GM23338 (cell line): ENCODE measurements at regions not wholly inside any gene's neighbourhood (a gene's known extent, or its start where the extent isn't known, plus 50 kb on each side); places are given as distances from the start of the nearest gene placed in this dataset.

Experiments
- ATAC-seq: fragments of 200-7000 bp; cut with Tn5 transposase; 3 replicates; pipeline ENCODE4 v1.9.1; 2020
- DNase-seq: peaks from one replicate; pipeline ENCODE4 v3.0.0-alpha.2; 2015; ENCODE audit warnings: low spot score
- H2AFZ ChIP-seq: fragments of 200-600 bp; sonication (generic); 2 replicates; pipeline ENCODE4 v1.8.0; 2016; ENCODE audit warnings: antibody characterized with exemption, mild to moderate bottlenecking, moderate library complexity
- H3F3A ChIP-seq: fragments of 200-600 bp; sonication (generic); replicated peaks from 2 replicates; pipeline ENCODE4 v1.8.0; 2017; ENCODE audit warnings: antibody characterized with exemption, mixed run types, low read depth
- H3K27ac ChIP-seq: fragments of 200-600 bp; sonication (generic); 2 replicates; pipeline ENCODE4 v1.6.1; 2016; ENCODE audit warnings: low read depth
- H3K27me3 ChIP-seq: fragments of 200-600 bp; sonication (generic); 2 replicates; pipeline ENCODE4 v1.8.0; 2016; ENCODE audit warnings: mild to moderate bottlenecking, mixed run types, moderate library complexity; ENCODE audit not compliant: insufficient read depth
- H3K36me3 ChIP-seq: fragments of 200-600 bp; sonication (generic); 2 replicates; pipeline ENCODE4 v1.8.0; 2016; ENCODE audit warnings: mild to moderate bottlenecking; ENCODE audit not compliant: insufficient read depth
- H3K4me1 ChIP-seq: fragments of 200-600 bp; sonication (generic); 2 replicates; pipeline ENCODE4 v1.8.0; 2016; ENCODE audit warnings: mild to moderate bottlenecking, moderate library complexity; ENCODE audit not compliant: insufficient read depth
- H3K4me2 ChIP-seq: fragments of 200-600 bp; sonication (generic); 2 replicates; pipeline ENCODE4 v1.7.1; 2017; ENCODE audit warnings: mixed run types
- H3K4me3 ChIP-seq: fragments of 200-600 bp; sonication (generic); 2 replicates; pipeline ENCODE4 v1.6.1; 2016; ENCODE audit warnings: mixed run types
- H3K79me2 ChIP-seq: fragments of 200-600 bp; sonication (generic); replicated peaks from 2 replicates; pipeline ENCODE4 v1.8.0; 2017; ENCODE audit warnings: mild to moderate bottlenecking; ENCODE audit not compliant: insufficient read depth
- H3K9me2 ChIP-seq: fragments of 200-600 bp; sonication (generic); 2 replicates; pipeline ENCODE4 v1.8.0; 2017; ENCODE audit not compliant: insufficient read depth
- H4K20me1 ChIP-seq: fragments of 200-600 bp; sonication (generic); replicated peaks from 2 replicates; pipeline ENCODE4 v1.8.0; 2017; ENCODE audit warnings: mild to moderate bottlenecking; ENCODE audit not compliant: insufficient read depth
- H3K27ac Mint-ChIP-seq: 2 replicates; pipeline ENCODE4 v1.8.0; 2020; ENCODE audit warnings: inconsistent platforms, mild to moderate bottlenecking, moderate library complexity, mixed read lengths
- H3K27me3 Mint-ChIP-seq: 3 replicates; pipeline ENCODE4 v1.8.0; 2022; ENCODE audit warnings: low read depth, mild to moderate bottlenecking, moderate library complexity, mixed read lengths, inconsistent platforms; ENCODE audit not compliant: insufficient read depth, poor library complexity
- H3K36me3 Mint-ChIP-seq: 3 replicates; pipeline ENCODE4 v1.8.0; 2021; ENCODE audit warnings: low read depth, mild to moderate bottlenecking, inconsistent platforms, moderate library complexity, mixed read lengths
- H3K4me1 Mint-ChIP-seq: 3 replicates; pipeline ENCODE4 v1.8.0; 2020; ENCODE audit warnings: mild to moderate bottlenecking, inconsistent platforms, mixed read lengths
- H3K4me3 Mint-ChIP-seq: 3 replicates; pipeline ENCODE4 v1.8.0; 2021; ENCODE audit warnings: moderate library complexity, mild to moderate bottlenecking, inconsistent platforms, mixed read lengths
- H3K9me3 Mint-ChIP-seq: 3 replicates; pipeline ENCODE4 v1.8.0; 2020; ENCODE audit warnings: moderate library complexity, mild to moderate bottlenecking, inconsistent platforms, mixed read lengths
- EZH2 ChIP-seq: fragments of 200-600 bp; sonication (generic); IDR thresholded peaks from one replicate; pipeline ENCODE4 v1.8.0; 2017; ENCODE audit warnings: antibody characterized with exemption, mild to moderate bottlenecking, low read depth; ENCODE audit not compliant: unreplicated experiment
- NANOG ChIP-seq: IDR thresholded peaks from 2 replicates; pipeline ENCODE4 v1.6.1; 2016; ENCODE audit warnings: antibody characterized with exemption, borderline replicate concordance
- REST ChIP-seq: IDR thresholded peaks from one replicate; pipeline ENCODE4 v1.6.1; 2018; ENCODE audit warnings: antibody characterized with exemption; ENCODE audit not compliant: unreplicated experiment
- STAT1 ChIP-seq: IDR thresholded peaks from one replicate; pipeline ENCODE4 v1.6.1; 2016; ENCODE audit warnings: antibody characterized with exemption; ENCODE audit not compliant: unreplicated experiment
- ZNF462 ChIP-seq: fragments of 250-450 bp; sonication (Bioruptor Pico); IDR thresholded peaks from 2 replicates; pipeline ENCODE4 v1.5.0; 2020; ENCODE audit warnings: mild to moderate bottlenecking, moderate library complexity

- H3K36me3 Mint-ChIP-seq: no peaks in the 10 kb centered on the region; the same call in 2 of the 3 replicates
Measured at GRCh38 chr2:23207871-23208270, 177.1 kb upstream of the KLHL29 start.

More at GRCh38 chr2:23207871-23208270, 177.1 kb upstream of the KLHL29 start:
- Histone ChIP-seq H3K36me3 (no peaks in the 10 kb centered on the region), H3K27me3 (no peaks in the 10 kb centered on the region), H2AFZ (no peak overlapping the region), H3K4me2 (no peak overlapping the region), H3K4me1 (no peaks in the 10 kb centered on the region), H3K79me2 (no peaks in the 10 kb centered on the region), H3K27ac (no peak overlapping the region), H3K9me2 (no peaks in the 10 kb centered on the region; the same call in 1 of the 2 replicates), H3F3A (no peaks in the 10 kb centered on the region), H3K4me3 (no peak overlapping the region), H4K20me1 (no peaks in the 10 kb centered on the region)
- ATAC-seq: no peak
- no peaks in the 10 kb centered on the region for H3K4me1 Mint-ChIP-seq
- DNase-seq: no peak
- H3K27me3 Mint-ChIP-seq: peaks cover 7% of the 10 kb centered on the region
- no peak overlapping the region for H3K4me3 Mint-ChIP-seq
- H3K9me3 Mint-ChIP-seq: peaks cover 6% of the 10 kb centered on the region; the same call in 2 of the 3 replicates
- no peak for TF ChIP-seq ZNF462 (CRISPR knock-in tag)
- TF ChIP-seq NANOG: no peak
- TF ChIP-seq REST: no peak
- no peak for TF ChIP-seq EZH2
- no peak for TF ChIP-seq STAT1
- H3K27ac Mint-ChIP-seq: no peak overlapping the region
